ENCODE measurements at regions not wholly inside any gene's neighbourhood (a gene's known extent, or its start where the extent isn't known, plus 50 kb on each side); places are given as distances from the start of the nearest gene placed in this dataset.
A peak's percentile ranks its signal among the peaks of the same experiment; 100 is the strongest.
"Not testable (repeated sequence)": the region's sequence is repeated elsewhere in the genome, so short reads cannot be mapped to it uniquely, and the experiment has no call there.

DNA sequence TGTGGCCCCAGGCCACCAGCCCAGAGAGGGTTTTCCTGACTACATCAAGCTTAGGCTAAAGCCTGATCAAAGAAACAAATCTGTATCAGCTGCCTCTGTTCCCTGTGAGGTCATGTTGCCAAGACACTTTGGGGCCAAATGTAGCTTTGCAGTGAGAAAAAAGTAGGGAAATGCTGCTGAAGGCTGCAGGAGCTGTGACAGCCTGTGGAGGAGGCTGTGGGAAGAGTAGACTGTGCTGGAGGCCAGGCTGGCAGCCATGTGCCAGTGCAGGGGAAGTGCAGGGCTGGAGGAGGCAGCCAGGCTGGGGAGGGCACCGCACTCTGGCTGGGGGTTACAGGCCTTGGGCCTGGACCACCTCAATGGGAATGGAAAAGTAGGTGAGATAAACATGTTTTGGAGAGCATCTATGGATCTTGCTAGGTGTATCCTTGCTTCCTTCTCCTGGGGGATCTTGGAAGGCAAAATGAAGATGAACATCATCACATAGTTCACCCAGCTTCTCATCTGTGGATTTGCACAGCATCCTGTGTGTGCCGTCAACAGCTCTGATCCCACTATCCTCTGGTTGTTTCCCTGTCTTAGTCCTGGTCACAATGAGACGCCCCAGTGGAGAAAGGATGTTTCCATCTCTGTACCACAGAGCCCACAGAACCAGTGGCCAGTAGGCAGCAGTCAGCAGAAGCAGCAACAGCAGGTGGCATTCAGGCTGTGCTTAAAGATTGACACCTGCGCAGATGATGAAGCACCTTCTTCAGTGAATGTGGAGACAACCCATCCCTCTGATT lies 103.8 kb upstream of the COPS8 start:
- DNase-seq = no peak

DNA sequence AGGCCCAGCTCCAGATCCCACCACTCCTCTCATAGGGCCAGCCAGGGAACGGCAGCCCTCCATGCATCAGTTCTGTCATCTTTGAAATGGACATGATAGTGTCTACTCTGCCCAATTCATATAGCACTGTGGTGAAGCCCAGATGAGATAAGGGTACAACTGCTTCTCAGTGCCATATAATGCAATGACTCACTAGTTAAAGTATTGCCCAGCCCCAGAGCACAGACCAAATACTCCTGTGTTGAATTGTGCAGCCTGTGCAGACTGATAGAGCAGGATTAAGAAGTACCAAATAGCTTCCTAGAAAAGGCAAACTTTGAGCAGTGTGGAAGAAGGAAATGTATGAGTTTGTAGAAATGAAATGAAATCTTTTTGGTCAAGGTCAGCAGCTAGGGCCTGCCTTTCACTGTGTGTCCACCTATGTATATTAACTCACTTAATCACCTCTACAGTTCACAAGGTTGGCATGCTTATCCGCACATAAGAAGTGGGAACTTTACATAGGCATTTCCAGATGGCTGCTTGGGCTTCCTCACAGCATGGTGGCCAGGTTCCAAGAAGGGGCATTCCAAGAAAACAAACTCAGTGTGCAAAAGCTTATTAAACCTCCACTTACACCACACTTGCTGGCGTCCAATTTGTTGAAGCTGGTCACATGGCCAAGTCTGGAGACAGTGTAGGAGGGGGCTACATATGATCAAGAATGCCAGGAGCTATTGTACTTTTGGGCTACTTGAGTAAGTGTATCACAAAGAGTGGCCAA lies 102.8 kb upstream of the COPS8 start:
- DNase-seq = no peak

DNA sequence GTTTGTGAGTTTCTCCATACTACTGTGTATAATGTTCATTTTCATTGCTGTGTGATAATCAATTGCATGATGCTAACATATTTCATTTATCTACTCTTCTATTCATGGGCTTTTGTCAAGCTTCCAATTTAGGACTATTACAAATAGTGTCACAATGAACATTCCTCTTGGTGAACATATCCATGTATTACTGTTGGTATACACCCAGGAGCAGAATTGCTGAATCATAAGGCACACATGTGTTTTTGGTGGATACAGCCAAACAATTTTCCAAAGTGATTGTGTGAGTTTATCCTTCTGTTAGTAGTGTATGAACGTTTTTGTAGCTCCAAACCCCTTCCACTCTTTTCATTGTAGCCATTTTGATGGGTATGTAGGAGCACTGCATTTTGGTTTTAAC lies 101.6 kb upstream of the COPS8 start:
- DNase-seq = no peak

DNA sequence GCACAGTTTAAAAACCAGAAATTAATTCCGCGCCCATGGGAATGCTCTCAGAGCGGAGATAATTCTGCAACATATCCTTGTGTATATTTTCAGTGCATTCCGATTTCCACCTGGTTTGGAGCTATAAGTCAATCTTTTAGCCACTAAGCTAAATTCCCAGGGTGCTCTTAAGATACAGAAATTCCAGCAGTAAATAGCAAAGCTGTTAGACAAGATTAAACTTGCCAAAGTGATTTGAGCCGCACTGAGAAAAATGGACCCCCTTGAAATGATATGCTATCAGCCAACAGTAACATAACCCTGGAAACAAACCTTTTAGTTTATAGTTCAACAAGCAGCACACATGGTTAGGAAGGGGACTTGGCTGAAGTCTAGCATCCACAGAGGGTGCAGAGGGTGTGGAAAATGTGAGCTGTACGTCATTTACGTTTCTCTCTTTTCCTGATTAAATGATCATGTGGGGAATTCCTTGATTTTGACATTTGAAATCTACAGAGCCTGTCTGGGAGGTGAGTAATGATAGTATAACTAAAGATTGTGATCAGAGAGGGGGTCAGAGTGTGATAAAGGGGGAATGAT lies 99.8 kb upstream of the COPS8 start:
- no peak for DNase-seq

DNA sequence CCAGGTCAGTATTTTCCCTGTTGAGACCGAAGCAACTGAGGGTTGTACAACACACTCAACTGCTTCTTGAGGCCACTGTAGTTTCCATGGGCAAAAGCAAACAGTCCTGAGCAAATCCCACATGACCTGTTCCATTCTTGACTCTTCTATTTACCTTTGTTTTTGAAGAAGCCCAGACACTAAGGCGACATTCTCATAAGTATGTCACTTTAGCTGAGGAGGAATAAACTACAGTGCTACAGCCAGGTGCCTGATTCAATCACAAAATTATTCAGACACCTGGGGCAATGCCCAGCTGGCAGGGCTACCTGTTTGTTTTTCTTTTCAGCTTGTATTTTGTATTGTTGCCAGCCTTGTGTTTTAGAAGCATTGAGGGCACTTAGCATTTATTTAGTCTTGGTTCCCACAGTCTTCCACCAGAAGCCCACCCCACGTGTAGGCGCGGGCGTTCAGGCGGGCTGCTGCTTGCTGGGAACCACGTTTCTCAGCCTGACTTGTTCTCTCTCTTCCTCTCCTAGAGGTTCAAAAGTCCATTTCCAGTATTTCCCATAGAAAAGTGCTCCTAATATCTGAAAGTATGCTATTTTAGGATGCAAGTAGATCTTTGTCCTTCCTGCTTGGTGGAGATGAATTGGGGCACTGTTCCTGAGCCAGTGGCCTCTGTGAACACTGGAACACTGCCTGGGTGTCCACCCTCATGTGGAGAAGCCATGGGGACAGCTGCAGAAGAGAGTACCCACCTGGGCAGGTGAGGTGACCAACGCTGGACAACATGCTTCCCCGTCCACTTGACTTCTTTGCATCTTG lies 99.0 kb upstream of the COPS8 start:
- DNase-seq = no peak

DNA sequence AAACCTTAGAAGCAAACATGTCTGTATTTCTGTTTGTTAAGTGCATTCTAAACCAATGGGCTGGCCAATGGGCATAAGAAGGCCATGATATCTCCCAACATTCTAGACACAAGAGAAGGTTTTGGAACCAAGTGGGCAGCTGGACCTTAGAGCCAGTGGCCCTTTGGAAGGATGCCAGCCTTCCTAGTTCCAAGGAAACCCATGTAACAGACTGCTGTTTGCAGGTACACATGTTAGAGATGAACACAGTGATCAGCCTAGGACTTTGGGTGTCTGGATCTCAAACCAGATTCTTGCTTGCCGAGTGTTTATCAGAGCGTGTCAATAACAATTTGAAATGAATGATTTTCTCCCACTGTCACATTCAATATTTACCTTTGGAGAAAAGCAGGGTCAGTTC lies 97.5 kb upstream of the COPS8 start:
- DNase-seq = no peak

DNA sequence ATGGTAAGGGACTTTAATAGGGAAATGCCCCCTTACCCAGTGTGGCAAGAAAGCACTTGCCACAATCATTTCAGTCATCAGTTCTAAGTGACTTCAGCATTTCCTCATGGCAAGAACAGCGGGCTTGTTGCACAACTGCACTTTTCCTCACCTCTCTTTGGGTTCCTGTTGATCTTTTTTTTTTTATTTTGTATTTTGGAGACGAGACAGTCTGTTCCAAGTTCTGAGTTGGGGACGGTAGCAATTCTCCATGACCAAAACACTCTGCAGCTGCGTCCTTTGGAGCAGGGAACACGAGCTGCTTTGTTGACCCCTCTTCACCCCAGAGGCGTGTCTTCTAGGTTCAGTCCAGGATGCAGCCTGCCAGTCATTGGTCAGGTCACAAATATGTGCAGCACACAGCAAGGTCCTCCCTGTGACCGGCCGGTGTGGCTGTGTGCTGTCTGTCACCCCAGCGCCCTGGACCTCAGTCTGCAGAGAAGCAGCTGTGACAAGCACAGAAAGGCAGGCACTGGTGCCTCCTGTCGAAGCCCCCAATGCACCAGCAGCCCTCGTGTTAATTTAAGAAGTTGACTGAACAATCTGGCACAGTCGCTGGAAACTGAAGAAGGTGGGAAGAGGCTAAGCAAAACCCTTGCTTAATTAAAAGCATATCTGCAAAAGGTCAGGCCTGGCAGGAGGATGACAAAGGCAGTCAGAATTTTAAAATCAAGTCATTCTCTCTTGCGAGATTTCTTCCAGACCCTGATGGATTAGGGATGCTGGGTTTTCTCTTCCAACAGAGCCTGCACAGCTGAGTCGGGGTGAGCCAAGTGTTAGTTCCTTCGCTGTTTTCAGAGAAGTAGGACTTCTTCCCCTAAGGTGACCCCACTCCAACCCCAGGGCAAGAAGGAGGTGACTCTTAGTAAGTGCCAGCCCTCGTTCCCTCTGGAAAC lies 96.7 kb upstream of the COPS8 start:
- no peak for DNase-seq

DNA sequence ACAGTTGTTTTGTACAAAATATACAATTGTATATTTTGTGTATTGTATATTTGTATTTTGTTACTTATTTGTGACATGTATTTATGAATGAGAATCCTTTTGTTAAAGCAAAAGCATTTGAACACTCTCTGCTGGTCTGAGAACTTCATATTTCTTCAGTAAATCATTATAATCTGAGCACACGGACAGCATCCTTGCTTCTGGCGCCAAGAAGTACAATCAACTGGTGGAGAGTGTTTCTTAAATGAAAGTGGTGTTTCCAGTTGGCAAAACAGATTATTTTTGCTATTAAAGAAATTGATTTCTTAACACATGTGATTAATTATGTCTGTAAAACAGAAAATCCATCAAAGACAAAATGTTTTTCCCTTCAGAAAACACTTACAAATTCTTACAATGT lies 95.1 kb upstream of the COPS8 start:
- DNase-seq = no peak

DNA sequence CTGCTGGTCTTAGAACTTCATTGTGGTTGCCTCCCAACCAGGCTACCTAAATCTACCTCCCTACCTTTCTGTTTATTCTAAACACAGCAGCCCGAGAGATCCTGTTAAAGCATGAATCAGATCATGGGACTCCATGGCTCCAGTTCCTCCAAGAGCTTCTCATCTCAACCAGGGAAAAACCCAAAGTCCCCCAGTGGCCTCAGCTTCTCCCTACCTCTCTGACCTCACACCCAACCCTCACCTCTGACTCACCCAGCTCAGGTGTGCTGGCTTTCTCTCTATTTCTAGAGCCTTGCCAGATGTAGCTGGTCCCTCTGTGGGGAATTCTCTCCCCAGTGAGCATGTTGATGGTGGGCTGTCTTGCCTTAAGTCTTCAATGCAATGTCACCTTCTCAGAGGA lies 93.8 kb upstream of the COPS8 start:
- no peak for DNase-seq

DNA sequence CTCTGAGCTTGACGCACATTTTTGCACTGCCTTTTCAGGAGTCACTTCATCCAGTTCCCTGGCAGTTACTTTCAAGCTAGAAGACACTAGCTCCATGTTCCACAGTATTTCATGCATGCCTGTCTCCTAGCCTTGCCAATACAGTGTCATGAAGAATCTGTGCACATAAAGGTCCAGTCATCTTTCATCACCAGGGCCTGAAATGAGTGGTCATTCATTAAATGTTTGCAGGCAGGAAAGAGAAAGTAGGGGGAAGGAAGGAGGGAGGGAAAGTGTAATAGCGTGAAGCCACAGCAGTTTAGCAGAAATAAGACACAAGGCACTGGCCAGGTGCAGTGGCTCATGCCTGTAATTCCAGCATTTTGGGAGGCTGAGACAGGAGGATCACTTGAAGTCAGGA lies 92.4 kb upstream of the COPS8 start:
- no peak for DNase-seq

DNA sequence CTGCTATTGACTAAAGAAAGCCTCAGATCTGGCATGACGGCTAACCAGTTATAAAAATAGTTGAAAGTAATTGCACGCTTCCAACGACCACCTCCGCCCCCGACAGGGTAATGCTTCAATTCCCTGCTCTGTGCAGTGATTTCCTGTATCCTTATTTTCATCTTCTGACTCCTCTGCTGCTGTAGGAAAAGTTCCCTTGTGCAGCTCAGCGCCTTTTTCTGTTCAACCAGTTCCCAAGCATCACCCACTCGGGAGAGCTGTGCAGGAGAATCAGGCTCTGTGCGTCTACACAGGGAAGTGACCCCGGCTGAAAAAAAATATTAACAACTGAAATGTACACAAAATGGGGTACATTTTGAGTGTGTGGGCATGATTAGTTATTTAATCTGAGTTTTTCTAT lies 91.3 kb upstream of the COPS8 start:
- DNase-seq = peak; percentile 28

DNA sequence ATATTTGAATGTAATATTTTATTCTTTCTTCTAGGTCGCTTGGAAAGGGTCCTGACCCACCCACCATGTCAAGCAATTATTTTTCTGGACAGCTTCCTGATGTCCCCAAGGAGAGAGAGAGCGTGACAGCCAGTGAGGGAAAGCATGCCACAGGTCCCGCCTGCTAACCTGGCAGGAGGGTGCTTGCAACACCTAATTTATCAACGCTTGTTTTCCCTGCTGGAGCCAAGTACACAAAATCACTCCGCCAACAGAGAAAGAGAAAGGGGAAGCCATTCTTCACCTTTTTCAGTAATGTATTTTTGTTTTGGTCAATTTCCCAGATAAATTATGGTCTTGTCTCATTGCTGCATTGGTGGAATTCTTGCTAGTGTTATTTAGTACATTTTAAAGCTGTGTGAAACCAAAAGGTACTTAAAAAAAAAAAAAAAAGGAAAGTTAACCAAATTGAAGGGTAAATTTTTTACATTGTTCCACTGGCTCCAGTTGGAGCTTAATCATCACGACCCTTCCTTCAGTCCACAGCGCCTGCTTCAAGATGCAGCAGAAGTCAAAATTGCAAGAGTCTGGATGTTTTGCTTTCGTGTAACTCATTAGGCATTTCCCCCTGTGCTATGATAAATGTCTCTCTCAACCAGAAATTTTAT lies 88.5 kb upstream of the COPS8 start:
- DNase-seq = peak; percentile 16

DNA sequence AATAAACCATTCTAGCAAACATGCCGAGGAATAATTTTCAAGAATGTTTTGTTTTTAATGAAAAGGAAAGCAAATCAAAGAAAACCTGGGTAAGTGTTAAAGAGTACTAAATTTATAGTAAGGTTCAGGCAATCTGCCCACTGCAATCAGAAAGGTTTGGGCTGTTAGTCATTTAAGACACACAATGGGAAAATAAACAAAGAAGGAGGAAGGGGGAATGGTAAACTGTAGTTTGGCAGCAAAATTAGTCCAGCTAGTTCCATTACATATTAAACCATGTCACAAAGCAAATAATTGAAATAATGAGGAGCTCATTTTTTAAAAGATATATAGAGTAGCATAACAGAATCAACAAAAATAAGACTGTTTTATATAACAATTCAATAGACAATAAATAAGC lies 87.5 kb upstream of the COPS8 start:
- no peak for DNase-seq

DNA sequence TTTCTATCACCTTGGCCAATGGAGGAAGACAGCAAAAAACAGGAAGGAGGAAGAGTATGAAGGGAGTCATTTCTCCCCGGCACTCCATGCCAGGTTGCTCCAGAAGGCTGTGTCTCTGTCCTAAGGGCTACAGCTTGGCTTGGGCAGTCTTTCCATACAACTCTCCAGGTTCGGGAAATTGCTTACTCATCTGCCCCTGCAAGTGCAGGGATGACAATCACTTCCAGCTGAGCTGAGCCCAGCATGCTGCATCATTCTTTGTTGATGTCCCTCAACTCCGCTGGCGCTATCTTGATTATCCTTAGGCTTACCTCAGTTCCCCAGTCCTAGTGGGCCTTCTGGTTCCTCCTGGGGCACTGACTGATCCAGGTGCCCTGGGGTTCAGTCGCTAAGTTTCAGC lies 86.9 kb upstream of the COPS8 start:
- DNase-seq = no peak

DNA sequence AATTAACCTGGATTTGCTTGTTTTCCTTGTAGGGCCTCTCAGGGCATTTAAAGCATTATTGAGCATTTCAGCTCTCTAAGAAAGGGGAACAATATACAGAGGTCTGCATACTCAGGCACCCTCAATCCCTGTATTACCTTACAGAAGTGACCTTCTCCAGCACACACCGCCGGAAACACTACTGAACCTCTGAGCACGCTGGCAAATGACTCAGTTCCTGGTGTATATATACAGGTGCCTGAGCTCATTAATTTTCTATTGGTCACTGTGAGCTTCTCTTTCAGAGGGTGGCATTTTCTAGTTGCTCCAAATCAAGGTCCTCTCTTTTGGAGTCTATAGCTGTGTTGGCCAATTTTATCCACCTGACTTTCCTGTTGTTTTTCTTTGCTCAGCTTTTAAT lies 85.2 kb upstream of the COPS8 start:
- no peak for DNase-seq

DNA sequence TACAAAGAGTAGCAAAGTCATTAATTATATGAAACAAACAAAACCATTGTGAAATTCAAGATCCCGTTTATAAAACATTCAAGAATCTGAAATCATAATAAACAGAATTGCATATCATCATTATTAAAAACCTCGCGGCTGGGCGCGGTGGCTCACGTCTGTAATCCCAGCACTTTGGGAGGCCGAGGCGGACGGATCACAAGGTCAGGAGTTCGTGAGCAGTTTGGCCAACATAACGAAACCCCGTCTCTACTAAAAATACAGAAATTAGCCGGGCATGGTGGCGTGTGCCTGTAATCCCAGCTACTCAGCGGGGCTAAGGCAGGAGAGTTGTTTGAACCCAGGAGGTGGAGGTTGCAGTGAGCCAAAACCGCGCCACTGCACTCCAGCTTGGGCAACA lies 80.3 kb upstream of the COPS8 start:
- DNase-seq = not testable (repeated sequence)

DNA sequence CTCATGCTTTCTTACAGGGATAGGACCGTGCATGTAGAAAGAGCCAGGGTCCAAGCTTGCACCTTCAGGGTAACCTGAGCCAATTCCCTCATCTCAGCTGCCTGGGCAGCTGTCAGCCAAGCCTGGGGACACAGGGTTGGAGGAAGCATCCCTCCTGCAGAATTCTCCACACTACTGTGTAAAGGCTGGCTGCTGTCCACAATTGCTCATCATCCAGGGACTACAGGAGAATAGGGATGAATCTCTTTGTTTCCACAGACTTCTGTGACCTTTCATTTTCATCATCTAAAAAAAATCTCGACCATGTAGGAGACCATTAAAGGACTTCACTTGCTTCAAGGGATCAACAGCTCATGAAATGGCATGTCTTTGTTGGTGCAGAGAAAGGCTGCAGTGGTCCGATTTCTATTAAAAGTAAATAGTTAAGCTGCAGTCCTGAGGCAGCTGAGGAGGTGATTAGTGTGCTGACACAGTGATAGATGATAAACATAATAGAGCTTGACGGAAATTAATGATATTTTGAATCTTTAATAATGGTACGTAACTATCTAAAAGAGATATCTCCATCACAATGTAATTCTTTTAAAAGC lies 74.4 kb upstream of the COPS8 start:
- DNase-seq = no peak

DNA sequence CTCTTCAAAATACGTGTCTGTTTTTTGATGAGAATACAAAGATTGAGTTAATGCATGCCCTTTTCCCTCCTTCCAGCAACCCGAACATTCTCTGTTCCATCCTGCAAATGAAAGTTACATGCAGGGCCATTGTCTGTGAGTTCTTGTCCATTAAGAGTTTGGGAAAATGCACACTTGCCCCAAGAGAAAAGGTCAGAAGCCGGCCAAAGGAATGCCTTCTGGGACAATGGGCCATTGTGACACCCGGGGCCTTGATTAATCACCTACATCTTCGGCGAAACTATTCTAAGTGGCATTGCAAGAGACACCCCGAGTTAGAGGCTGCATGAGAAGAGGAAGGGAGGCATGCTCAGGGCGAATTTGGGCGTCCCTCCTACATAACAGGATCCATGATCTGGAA lies 73.7 kb upstream of the COPS8 start:
- DNase-seq = no peak

DNA sequence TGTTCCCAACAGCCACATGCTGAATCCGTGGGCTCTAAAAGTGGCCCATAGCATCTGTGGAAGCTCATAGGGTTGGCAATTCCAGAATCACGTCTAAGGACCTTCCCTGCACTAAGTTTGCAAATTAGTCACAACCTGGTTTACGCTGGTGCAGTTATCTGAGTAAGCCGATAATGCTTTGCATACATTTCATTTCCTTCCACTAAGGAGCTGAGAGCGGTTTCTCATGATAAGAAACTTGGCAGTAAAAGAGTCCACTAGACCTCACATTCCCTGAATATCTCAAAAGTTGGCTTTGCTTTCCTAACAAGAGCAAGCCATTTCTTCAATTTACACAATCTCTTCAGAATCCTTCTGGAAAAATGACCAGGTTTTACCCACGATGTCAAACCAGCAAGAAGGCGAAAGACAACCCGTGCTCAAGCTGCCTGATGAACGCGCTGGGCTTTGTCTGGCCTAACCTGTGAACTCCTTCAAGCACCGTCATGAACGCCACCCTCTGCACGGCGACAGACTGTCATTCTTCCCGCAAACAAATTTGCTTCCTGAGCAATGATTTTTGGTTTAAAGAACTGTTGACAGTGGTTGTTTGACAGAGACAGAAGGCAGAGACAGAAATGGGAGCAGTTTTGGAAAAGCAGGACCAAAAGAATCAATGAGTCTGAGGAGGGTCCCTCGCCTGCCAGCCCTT lies 73.0 kb upstream of the COPS8 start:
- no peak for DNase-seq

DNA sequence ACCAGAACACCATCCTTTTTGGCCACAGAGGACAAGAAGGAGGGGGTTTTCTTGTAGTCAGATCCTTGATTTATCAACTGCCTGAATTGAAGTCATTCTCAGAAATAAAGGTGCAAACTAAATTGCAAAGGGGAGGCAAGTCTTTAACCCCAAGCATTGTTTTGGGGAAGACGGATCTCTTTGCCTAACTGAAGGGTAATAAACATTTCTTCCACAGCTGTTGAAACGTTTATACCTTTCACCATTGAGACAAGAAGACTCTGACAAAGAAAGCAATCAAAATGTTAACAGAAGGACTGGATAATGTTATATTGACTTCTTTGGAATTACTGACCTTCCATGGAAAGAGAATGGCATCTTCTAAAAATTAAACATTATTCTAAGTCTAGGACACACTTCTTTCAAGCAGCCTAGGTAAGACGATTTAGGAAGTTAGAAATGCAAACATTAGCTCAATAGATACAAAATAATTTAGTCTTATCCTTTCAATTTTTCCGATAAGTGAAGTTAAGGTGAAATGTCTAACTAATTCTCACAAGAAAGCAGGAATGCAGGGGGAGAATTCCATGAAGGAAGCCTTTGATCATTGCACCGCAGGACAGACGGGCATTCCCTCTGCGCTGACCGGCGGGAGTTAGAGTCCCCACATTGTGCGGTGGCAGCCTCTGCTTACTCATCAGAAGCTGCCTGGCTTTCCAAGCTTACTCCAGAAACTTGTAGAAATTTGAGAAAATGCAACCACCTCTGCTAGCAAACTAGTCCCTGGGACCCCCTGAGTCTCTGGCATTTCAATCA lies 69.4 kb upstream of the COPS8 start:
- no peak for DNase-seq
